ENCODE measurements at regions not wholly inside any gene's neighbourhood (a gene's known extent, or its start where the extent isn't known, plus 50 kb on each side); places are given as distances from the start of the nearest gene placed in this dataset.
"Not testable (repeated sequence)": the region's sequence is repeated elsewhere in the genome, so short reads cannot be mapped to it uniquely, and the experiment has no call there.

- DNase-seq, result no peak
Observed at GRCh38 chr7:52465216-52465615, 570.2 kb upstream of the POM121L12 start.

GRCh38 chr7:52463341-52463740 is 572.1 kb upstream of the POM121L12 start:
- DNase-seq, result no peak

- DNase-seq, result no peak
Observed at GRCh38 chr7:52462474-52462873, 573.0 kb upstream of the POM121L12 start.

- DNase-seq, result no peak
Observed at GRCh38 chr7:52455571-52455970, 579.9 kb upstream of the POM121L12 start.

- no peak for DNase-seq
Observed at GRCh38 chr7:52450816-52451215, 584.6 kb upstream of the POM121L12 start.

- DNase-seq, result no peak
Observed at GRCh38 chr7:52447581-52448180, 587.8 kb upstream of the POM121L12 start.

GRCh38 chr7:52436278-52436677 is 599.2 kb upstream of the POM121L12 start:
- DNase-seq, result no peak

GRCh38 chr7:52431082-52431815 is 604.2 kb upstream of the POM121L12 start:
- DNase-seq, result no peak

- no peak for DNase-seq
Observed at GRCh38 chr7:52423251-52423650, 612.2 kb upstream of the POM121L12 start.

- DNase-seq, result no peak
Observed at GRCh38 chr7:52413051-52413450, 622.4 kb upstream of the POM121L12 start.

- DNase-seq, result no peak
Observed at GRCh38 chr7:52410032-52410431, 625.4 kb upstream of the POM121L12 start.

GRCh38 chr7:52406808-52407207 is 628.6 kb upstream of the POM121L12 start:
- DNase-seq, result no peak

- no peak for DNase-seq
Observed at GRCh38 chr7:52382731-52383130, 652.7 kb upstream of the POM121L12 start.

GRCh38 chr7:52369922-52370321 is 665.5 kb upstream of the POM121L12 start:
- DNase-seq, result no peak

- DNase-seq, result no peak
Observed at GRCh38 chr7:52365349-52365748, 670.1 kb upstream of the POM121L12 start.

GRCh38 chr7:52362521-52362920 is 672.9 kb upstream of the POM121L12 start:
- no peak for DNase-seq

- DNase-seq, result no peak
Observed at GRCh38 chr7:52360541-52360940, 674.9 kb upstream of the POM121L12 start.

GRCh38 chr7:52355053-52355452 is 680.4 kb upstream of the POM121L12 start:
- no peak for DNase-seq

- no peak for DNase-seq
Observed at GRCh38 chr7:52352013-52352981, 683.1 kb upstream of the POM121L12 start.

GRCh38 chr7:52344015-52344414 is 691.4 kb upstream of the POM121L12 start:
- no peak for DNase-seq

GRCh38 chr7:52340067-52340466 is 695.4 kb upstream of the POM121L12 start:
- DNase-seq, result no peak

- not testable (repeated sequence) for DNase-seq
Observed at GRCh38 chr7:52328328-52328727, 707.1 kb upstream of the POM121L12 start.

- DNase-seq, result no peak
Observed at GRCh38 chr7:52325237-52325636, 710.2 kb upstream of the POM121L12 start.
